OCI-LY1 (cell line): ENCODE measurements at regions not wholly inside any gene's neighbourhood (a gene's known extent, or its start where the extent isn't known, plus 50 kb on each side); places are given as distances from the start of the nearest gene placed in this dataset.

Experiments used
- H2AFZ ChIP-seq: fragments of 200-600 bp; sonication (generic), shearing (Covaris generic); 2 replicates; pipeline ENCODE4 v1.6.0; 2014; ENCODE audit warnings: antibody characterized with exemption, mild to moderate bottlenecking, low read length
- H3F3A ChIP-seq: fragments of 200-600 bp; sonication (generic), shearing (Covaris generic); 2 replicates; pipeline ENCODE4 v1.6.0; 2014; ENCODE audit warnings: mild to moderate bottlenecking, antibody characterized with exemption, low read length, moderate library complexity; ENCODE audit not compliant: insufficient read depth
- H3K27ac ChIP-seq: fragments of 200-600 bp; sonication (generic); 2 replicates; pipeline ENCODE4 v1.5.1; 2014; ENCODE audit warnings: low read length, mixed run types, mild to moderate bottlenecking, low read depth; ENCODE audit not compliant: poor library complexity, severe bottlenecking
- H3K27me3 ChIP-seq: fragments of 200-600 bp; sonication (generic); 2 replicates; pipeline ENCODE4 v1.6.0; 2014; ENCODE audit warnings: antibody characterized with exemption, mild to moderate bottlenecking, low read length, moderate library complexity; ENCODE audit not compliant: insufficient read depth
- H3K36me3 ChIP-seq: fragments of 200-600 bp; sonication (generic); 2 replicates; pipeline ENCODE4 v1.6.1; 2014; ENCODE audit warnings: mild to moderate bottlenecking, antibody characterized with exemption, low read length, moderate library complexity, mixed read lengths; ENCODE audit not compliant: insufficient read depth
- H3K4me1 ChIP-seq: fragments of 200-600 bp; sonication (generic); 2 replicates; pipeline ENCODE4 v1.5.1; 2014; ENCODE audit warnings: mild to moderate bottlenecking, low read length, moderate library complexity; ENCODE audit not compliant: insufficient read depth, severe bottlenecking
- H3K4me2 ChIP-seq: fragments of 200-600 bp; sonication (generic), shearing (Covaris generic); 2 replicates; pipeline ENCODE4 v1.6.1; 2014; ENCODE audit warnings: low read length
- H3K4me3 ChIP-seq: fragments of 200-600 bp; sonication (generic); 2 replicates; pipeline ENCODE4 v1.5.1; 2014; ENCODE audit warnings: low read length, low read depth, mild to moderate bottlenecking, mixed read lengths; ENCODE audit not compliant: poor library complexity, severe bottlenecking
- H3K79me2 ChIP-seq: fragments of 200-600 bp; shearing (Covaris generic); 2 replicates; pipeline ENCODE4 v1.6.1; 2016; ENCODE audit warnings: mixed run types, low read length, mixed read lengths; ENCODE audit not compliant: insufficient read depth
- H3K9ac ChIP-seq: fragments of 200-600 bp; sonication (generic), shearing (Covaris generic); 2 replicates; pipeline ENCODE4 v1.6.1; 2014; ENCODE audit warnings: mild to moderate bottlenecking, low read length, mixed read lengths
- H3K9me2 ChIP-seq: fragments of 200-600 bp; sonication (generic), shearing (Covaris generic); 2 replicates; pipeline ENCODE4 v1.6.1; 2014; ENCODE audit warnings: low read depth, mild to moderate bottlenecking, low read length, mixed read lengths
- H3K9me3 ChIP-seq: fragments of 200-600 bp; shearing (Covaris generic); 2 replicates; pipeline ENCODE4 v1.6.1; 2014; ENCODE audit warnings: low read length, mixed read lengths
- H4K20me1 ChIP-seq: fragments of 200-600 bp; sonication (generic), shearing (Covaris generic); 2 replicates; pipeline ENCODE4 v1.6.0; 2016; ENCODE audit warnings: mild to moderate bottlenecking, low read length; ENCODE audit not compliant: insufficient read depth
- EZH2 ChIP-seq: fragments of 200-600 bp; sonication (generic), shearing (Covaris generic); IDR thresholded peaks from 2 replicates; pipeline ENCODE4 v1.8.0; 2017; ENCODE audit warnings: borderline replicate concordance, mixed run types, mild to moderate bottlenecking, antibody characterized with exemption, low read length, moderate library complexity, mixed read lengths
- TF ChIP-seq, protein P1 (sequence below): fragments of 200-600 bp; sonication (generic), shearing (Covaris generic); IDR thresholded peaks from 2 replicates; pipeline ENCODE4 v1.5.1; 2017; ENCODE audit warnings: mild to moderate bottlenecking, antibody characterized with exemption, low read length, moderate library complexity, mixed read lengths

DNA sequence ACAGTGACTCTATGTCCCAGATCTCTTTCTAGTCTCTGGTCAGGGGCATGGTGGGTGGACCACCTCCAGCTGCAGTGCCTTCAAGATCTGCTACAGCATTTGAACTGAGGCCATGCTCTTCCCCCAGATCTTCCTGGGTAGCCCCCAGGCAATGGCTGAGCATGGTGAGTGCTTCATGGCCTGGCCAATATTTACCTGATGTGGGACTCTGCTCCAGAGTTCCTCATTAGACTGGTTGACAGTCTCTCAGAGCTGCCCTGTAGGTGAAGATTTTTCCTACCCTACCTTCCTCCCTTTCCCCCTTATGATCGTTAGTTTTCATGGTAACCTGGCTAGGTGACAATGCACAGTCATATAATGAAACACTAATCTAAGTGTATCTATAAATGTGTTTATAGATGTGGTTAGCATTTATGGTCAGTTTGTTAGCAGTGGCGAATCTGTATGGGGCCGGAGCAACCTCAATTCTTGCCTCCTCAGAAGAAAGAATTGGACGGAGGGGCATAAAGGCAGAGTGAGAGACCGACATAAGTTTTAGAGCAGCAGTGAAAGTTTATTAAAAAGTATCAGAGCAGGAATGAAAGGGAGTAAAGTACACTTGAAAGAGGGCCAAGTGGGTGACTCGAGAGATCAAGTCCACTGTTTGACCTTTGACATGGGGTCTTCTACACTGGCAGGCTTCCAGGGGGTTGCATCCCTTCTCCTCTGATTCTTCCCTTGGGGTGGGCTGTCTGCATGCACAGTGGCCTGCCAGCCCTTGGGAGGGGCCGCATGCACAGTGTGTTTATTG, 256.3 kb downstream of the CD83 start:
- Histone ChIP-seq H3K4me1 (no peaks in the 10 kb centered on the region), H3K9ac (no peak overlapping the region), H3K4me3 (no peak overlapping the region), H3K4me2 (no peak overlapping the region), H3K79me2 (no peaks in the 10 kb centered on the region), H3K27me3 (no peaks in the 10 kb centered on the region), H3K9me2 (no peaks in the 10 kb centered on the region), H3K36me3 (no peaks in the 10 kb centered on the region), H4K20me1 (no peaks in the 10 kb centered on the region), H3K9me3 (no peaks in the 10 kb centered on the region), H3F3A (no peaks in the 10 kb centered on the region), H3K27ac (no peak overlapping the region), H2AFZ (no peak overlapping the region)
- TF ChIP-seq EZH2: no peak
- TF ChIP-seq, protein P1, sequence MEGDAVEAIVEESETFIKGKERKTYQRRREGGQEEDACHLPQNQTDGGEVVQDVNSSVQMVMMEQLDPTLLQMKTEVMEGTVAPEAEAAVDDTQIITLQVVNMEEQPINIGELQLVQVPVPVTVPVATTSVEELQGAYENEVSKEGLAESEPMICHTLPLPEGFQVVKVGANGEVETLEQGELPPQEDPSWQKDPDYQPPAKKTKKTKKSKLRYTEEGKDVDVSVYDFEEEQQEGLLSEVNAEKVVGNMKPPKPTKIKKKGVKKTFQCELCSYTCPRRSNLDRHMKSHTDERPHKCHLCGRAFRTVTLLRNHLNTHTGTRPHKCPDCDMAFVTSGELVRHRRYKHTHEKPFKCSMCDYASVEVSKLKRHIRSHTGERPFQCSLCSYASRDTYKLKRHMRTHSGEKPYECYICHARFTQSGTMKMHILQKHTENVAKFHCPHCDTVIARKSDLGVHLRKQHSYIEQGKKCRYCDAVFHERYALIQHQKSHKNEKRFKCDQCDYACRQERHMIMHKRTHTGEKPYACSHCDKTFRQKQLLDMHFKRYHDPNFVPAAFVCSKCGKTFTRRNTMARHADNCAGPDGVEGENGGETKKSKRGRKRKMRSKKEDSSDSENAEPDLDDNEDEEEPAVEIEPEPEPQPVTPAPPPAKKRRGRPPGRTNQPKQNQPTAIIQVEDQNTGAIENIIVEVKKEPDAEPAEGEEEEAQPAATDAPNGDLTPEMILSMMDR: no peak

DNA sequence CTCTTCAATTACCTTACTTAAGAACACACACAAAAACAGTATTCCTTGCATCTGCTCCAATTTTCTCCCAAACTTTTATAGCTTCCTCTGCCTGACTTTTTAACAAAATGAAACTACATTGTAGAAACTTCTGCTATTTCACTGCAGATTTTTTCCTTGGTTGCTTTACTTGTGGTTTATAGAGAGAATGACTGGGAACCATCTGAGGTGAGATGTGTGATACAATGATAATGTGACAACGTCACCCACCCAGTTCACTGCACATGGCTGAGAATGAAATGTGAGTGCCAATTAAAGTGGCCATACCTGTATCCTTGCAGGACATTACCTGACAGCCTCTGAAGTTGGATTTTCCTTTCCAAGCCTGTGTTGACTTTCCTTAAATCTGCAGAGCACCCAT, 258.4 kb downstream of the CD83 start:
- Histone ChIP-seq H3F3A (no peaks in the 10 kb centered on the region), H3K4me1 (no peaks in the 10 kb centered on the region), H3K9ac (no peak overlapping the region), H3K4me3 (no peak overlapping the region), H3K36me3 (no peaks in the 10 kb centered on the region), H3K9me2 (no peaks in the 10 kb centered on the region), H3K4me2 (no peak overlapping the region), H3K9me3 (no peaks in the 10 kb centered on the region), H3K27ac (no peak overlapping the region), H3K79me2 (no peaks in the 10 kb centered on the region), H2AFZ (no peak overlapping the region), H3K27me3 (no peaks in the 10 kb centered on the region), H4K20me1 (no peaks in the 10 kb centered on the region)
- TF ChIP-seq, protein P1: no peak
- TF ChIP-seq EZH2: no peak

DNA sequence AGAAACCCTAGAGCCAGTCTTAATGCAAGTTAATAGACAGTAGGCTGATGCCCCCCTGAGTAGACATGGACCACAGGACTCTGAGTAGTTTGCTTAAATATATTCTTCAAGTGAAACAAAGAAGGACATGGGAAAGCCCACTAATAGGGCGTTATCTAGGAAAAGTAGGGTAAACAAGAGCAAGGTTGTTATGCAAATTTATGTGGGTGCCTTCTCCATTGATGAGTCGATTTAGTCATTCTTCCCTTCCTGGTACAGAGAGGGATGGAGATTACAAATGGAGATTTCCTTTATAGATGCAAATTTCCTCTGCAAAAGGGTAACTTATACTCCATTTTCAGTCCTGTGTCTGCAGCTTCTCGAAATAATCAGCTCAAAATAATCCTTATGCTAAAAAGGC, 262.0 kb downstream of the CD83 start:
- no peak overlapping the region for H3K9ac ChIP-seq
- no peaks in the 10 kb centered on the region for H3K9me3 ChIP-seq
- no peaks in the 10 kb centered on the region for H3K79me2 ChIP-seq
- H3K9me2 ChIP-seq: no peaks in the 10 kb centered on the region
- no peaks in the 10 kb centered on the region for H4K20me1 ChIP-seq
- no peak overlapping the region for H3K27ac ChIP-seq
- H2AFZ ChIP-seq: no peak overlapping the region
- no peak overlapping the region for H3K4me3 ChIP-seq
- TF ChIP-seq EZH2: no peak
- TF ChIP-seq, protein P1: no peak
- no peaks in the 10 kb centered on the region for H3K36me3 ChIP-seq
- no peaks in the 10 kb centered on the region for H3K27me3 ChIP-seq
- H3K4me2 ChIP-seq: no peak overlapping the region
- H3K4me1 ChIP-seq: no peaks in the 10 kb centered on the region
- no peaks in the 10 kb centered on the region for H3F3A ChIP-seq
